Liver (tissue), 3 donors: ENCODE measurements at regions not wholly inside any gene's neighbourhood (a gene's known extent, or its start where the extent isn't known, plus 50 kb on each side); places are given as distances from the start of the nearest gene placed in this dataset.

Experiments used
- GABPA ChIP-seq, 2 donors: IDR thresholded peaks in 1 of 2; conservative IDR thresholded peaks in 1 of 2; 2 replicates each; pipeline ENCODE4 v1.6.1; 2016; ENCODE audit warnings: antibody characterized with exemption in 2 of 2, mild to moderate bottlenecking in 1 of 2, moderate library complexity in 1 of 2
- HNF4A ChIP-seq, 2 donors: conservative IDR thresholded peaks; 2 replicates each; pipeline ENCODE4 v1.6.1; 2016; ENCODE audit warnings: antibody characterized with exemption in 2 of 2, mild to moderate bottlenecking in 2 of 2
- HNF4G ChIP-seq: IDR thresholded peaks from 2 replicates; pipeline ENCODE4 v1.6.1; 2016; ENCODE audit warnings: antibody characterized with exemption
- JUND ChIP-seq, 2 donors: IDR thresholded peaks; 2 replicates each; pipeline ENCODE4 v1.6.1; 2016; ENCODE audit warnings: antibody characterized with exemption in 2 of 2
- RAD21 ChIP-seq, 2 donors: IDR thresholded peaks; 2 replicates each; pipeline ENCODE4 v1.6.1; 2016; ENCODE audit warnings: antibody characterized with exemption in 2 of 2, mild to moderate bottlenecking in 2 of 2
- RXRA ChIP-seq, 2 donors: IDR thresholded peaks; 2 replicates each; pipeline ENCODE4 v1.6.1; 2017 to 2018; ENCODE audit warnings: antibody characterized with exemption in 2 of 2, mild to moderate bottlenecking in 1 of 2
- SP1 ChIP-seq: IDR thresholded peaks from 2 replicates; pipeline ENCODE4 v1.6.1; 2018; ENCODE audit warnings: antibody characterized with exemption, mild to moderate bottlenecking
- TAF1 ChIP-seq: conservative IDR thresholded peaks from 2 replicates; pipeline ENCODE4 v1.6.1; 2016; ENCODE audit warnings: antibody characterized with exemption, mild to moderate bottlenecking
- TF ChIP-seq, protein P1 (sequence below): fragments of 150-350 bp; IDR thresholded peaks from 2 replicates; pipeline ENCODE4 v1.5.1; 2017; ENCODE audit warnings: improper control_type of control experiment, low read depth, low read length; ENCODE audit not compliant: missing input control
- TF ChIP-seq, protein P2 (sequence below): IDR thresholded peaks from 2 replicates; pipeline ENCODE4 v1.6.1; 2016; ENCODE audit warnings: antibody characterized with exemption
- TF ChIP-seq, protein P3 (sequence below): IDR thresholded peaks from 2 replicates; pipeline ENCODE4 v1.6.1; 2016; ENCODE audit warnings: antibody characterized with exemption
- TF ChIP-seq, protein P4 (sequence below): IDR thresholded peaks from 2 replicates; pipeline ENCODE4 v1.6.1; 2016; ENCODE audit warnings: antibody characterized with exemption
- TF ChIP-seq, protein P5 (sequence below): IDR thresholded peaks from 2 replicates; pipeline ENCODE4 v1.6.1; 2016; ENCODE audit warnings: antibody characterized with exemption, mild to moderate bottlenecking
- donor health status: healthy.
- donor health status: healthy.

DNA sequence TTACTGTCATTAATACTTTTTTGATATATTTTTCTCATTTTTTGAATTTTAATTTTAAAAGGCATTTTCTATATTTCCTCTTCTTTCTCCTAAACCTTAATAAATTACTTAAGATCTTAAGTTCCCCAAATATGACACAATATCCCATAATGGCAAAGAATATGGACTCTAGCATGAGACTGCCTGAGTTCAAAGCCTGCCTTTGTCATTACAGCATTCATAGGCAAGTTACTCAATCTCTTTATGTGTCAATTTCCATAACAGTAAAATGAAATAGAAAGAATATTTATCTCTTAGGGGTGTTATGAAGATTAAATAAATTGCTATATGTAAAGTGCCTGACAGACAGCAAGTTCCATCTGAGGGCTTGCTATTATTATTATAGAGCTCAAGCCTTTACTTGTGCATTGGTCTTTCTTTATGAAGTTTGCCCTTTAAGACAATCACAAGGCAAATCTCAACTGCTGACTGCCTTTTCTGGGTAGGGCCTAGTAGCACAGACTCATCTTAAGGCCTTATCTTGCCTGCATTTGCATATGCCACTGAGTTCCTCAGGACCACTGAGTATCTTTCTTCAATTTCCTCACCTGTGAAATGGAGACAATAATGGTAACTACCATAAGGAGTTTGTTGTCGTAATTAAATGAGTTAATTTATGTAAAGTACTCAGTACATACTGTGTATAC lies 231.0 kb downstream of the NRIP1 start:
- TF ChIP-seq, protein P1, sequence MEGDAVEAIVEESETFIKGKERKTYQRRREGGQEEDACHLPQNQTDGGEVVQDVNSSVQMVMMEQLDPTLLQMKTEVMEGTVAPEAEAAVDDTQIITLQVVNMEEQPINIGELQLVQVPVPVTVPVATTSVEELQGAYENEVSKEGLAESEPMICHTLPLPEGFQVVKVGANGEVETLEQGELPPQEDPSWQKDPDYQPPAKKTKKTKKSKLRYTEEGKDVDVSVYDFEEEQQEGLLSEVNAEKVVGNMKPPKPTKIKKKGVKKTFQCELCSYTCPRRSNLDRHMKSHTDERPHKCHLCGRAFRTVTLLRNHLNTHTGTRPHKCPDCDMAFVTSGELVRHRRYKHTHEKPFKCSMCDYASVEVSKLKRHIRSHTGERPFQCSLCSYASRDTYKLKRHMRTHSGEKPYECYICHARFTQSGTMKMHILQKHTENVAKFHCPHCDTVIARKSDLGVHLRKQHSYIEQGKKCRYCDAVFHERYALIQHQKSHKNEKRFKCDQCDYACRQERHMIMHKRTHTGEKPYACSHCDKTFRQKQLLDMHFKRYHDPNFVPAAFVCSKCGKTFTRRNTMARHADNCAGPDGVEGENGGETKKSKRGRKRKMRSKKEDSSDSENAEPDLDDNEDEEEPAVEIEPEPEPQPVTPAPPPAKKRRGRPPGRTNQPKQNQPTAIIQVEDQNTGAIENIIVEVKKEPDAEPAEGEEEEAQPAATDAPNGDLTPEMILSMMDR = no peak
- TF ChIP-seq, protein P2, sequence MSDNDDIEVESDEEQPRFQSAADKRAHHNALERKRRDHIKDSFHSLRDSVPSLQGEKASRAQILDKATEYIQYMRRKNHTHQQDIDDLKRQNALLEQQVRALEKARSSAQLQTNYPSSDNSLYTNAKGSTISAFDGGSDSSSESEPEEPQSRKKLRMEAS = no peak
- TF ChIP-seq TAF1 (no peak), JUND (IDR thresholded peaks at IDR 0.05) (no peak), SP1 (no peak), GABPA (IDR thresholded peaks at IDR 0.05 in 1 of 2, conservative IDR thresholded peaks at IDR 0.05 in 1 of 2) (no peak), HNF4A (conservative IDR thresholded peaks at IDR 0.05) (no peak), RAD21 (IDR thresholded peaks at IDR 0.05) (no peak), RXRA (IDR thresholded peaks at IDR 0.05) (no peak), HNF4G (no peak)
- TF ChIP-seq, protein P3, sequence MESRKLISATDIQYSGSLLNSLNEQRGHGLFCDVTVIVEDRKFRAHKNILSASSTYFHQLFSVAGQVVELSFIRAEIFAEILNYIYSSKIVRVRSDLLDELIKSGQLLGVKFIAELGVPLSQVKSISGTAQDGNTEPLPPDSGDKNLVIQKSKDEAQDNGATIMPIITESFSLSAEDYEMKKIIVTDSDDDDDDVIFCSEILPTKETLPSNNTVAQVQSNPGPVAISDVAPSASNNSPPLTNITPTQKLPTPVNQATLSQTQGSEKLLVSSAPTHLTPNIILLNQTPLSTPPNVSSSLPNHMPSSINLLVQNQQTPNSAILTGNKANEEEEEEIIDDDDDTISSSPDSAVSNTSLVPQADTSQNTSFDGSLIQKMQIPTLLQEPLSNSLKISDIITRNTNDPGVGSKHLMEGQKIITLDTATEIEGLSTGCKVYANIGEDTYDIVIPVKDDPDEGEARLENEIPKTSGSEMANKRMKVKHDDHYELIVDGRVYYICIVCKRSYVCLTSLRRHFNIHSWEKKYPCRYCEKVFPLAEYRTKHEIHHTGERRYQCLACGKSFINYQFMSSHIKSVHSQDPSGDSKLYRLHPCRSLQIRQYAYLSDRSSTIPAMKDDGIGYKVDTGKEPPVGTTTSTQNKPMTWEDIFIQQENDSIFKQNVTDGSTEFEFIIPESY = no peak
- TF ChIP-seq, protein P4, sequence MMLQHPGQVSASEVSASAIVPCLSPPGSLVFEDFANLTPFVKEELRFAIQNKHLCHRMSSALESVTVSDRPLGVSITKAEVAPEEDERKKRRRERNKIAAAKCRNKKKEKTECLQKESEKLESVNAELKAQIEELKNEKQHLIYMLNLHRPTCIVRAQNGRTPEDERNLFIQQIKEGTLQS = no peak
- TF ChIP-seq, protein P5, sequence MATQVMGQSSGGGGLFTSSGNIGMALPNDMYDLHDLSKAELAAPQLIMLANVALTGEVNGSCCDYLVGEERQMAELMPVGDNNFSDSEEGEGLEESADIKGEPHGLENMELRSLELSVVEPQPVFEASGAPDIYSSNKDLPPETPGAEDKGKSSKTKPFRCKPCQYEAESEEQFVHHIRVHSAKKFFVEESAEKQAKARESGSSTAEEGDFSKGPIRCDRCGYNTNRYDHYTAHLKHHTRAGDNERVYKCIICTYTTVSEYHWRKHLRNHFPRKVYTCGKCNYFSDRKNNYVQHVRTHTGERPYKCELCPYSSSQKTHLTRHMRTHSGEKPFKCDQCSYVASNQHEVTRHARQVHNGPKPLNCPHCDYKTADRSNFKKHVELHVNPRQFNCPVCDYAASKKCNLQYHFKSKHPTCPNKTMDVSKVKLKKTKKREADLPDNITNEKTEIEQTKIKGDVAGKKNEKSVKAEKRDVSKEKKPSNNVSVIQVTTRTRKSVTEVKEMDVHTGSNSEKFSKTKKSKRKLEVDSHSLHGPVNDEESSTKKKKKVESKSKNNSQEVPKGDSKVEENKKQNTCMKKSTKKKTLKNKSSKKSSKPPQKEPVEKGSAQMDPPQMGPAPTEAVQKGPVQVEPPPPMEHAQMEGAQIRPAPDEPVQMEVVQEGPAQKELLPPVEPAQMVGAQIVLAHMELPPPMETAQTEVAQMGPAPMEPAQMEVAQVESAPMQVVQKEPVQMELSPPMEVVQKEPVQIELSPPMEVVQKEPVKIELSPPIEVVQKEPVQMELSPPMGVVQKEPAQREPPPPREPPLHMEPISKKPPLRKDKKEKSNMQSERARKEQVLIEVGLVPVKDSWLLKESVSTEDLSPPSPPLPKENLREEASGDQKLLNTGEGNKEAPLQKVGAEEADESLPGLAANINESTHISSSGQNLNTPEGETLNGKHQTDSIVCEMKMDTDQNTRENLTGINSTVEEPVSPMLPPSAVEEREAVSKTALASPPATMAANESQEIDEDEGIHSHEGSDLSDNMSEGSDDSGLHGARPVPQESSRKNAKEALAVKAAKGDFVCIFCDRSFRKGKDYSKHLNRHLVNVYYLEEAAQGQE = no peak
